H54 (cell line): ENCODE measurements at regions not wholly inside any gene's neighbourhood (a gene's known extent, or its start where the extent isn't known, plus 50 kb on each side); places are given as distances from the start of the nearest gene placed in this dataset.

Experiments used
- DNase-seq: peaks from one replicate; pipeline ENCODE4 v3.0.0; 2011; ENCODE audit warnings: low spot score, mixed read lengths; ENCODE audit not compliant: insufficient read length
- FAIRE-seq: peaks from 3 replicates; lab custom pipeline; 2011; peaks lifted over from hg19 to GRCh38; lab: Jason Lieb, UNC
- POLR2A ChIP-seq: IDR thresholded peaks from 2 replicates; pipeline ENCODE4 v1.6.1; 2011; ENCODE audit warnings: low read depth, mild to moderate bottlenecking, low read length

- DNase-seq (no peak), FAIRE-seq (no peak)
- TF ChIP-seq POLR2A: no peak
Observed at GRCh38 chr5:126338635-126339034, 84.6 kb upstream of the GRAMD2B start.

GRCh38 chr5:126339215-126339805 lies 83.9 kb upstream of the GRAMD2B start:
- FAIRE-seq: peak; percentile 89
- no peak for DNase-seq

GRCh38 chr5:126341906-126342630 lies 81.1 kb upstream of the GRAMD2B start:
- DNase-seq (no peak), FAIRE-seq (no peak)

More at GRCh38 chr5:126339215-126339805, 83.9 kb upstream of the GRAMD2B start:
- TF ChIP-seq POLR2A: no peak

GRCh38 chr5:126348855-126349635 lies 74.2 kb upstream of the GRAMD2B start:
- TF ChIP-seq POLR2A: no peak
- FAIRE-seq (no peak), DNase-seq (no peak)

More at GRCh38 chr5:126341906-126342630, 81.1 kb upstream of the GRAMD2B start:
- TF ChIP-seq POLR2A: no peak

GRCh38 chr5:126351153-126351552 lies 72.1 kb upstream of the GRAMD2B start:
- DNase-seq (no peak), FAIRE-seq (no peak)
- no peak for TF ChIP-seq POLR2A

- no peak for TF ChIP-seq POLR2A
- FAIRE-seq: peak; percentile 60
- DNase-seq: peak; percentile 33
Observed at GRCh38 chr5:126354012-126354857, 69.0 kb upstream of the GRAMD2B start.

GRCh38 chr5:126354858-126355731 lies 68.1 kb upstream of the GRAMD2B start:
- FAIRE-seq: no peak
- TF ChIP-seq POLR2A: no peak
- DNase-seq: no peak

GRCh38 chr5:126355940-126356339 lies 67.3 kb upstream of the GRAMD2B start:
- no peak for FAIRE-seq
- no peak for TF ChIP-seq POLR2A
- no peak for DNase-seq

GRCh38 chr5:126357585-126358342 lies 65.4 kb upstream of the GRAMD2B start:
- DNase-seq (no peak), FAIRE-seq (no peak)
- no peak for TF ChIP-seq POLR2A

- FAIRE-seq (no peak), DNase-seq (no peak)
- no peak for TF ChIP-seq POLR2A
Observed at GRCh38 chr5:126358525-126358924, 64.7 kb upstream of the GRAMD2B start.

GRCh38 chr5:126359884-126360283 lies 63.3 kb upstream of the GRAMD2B start:
- no peak for FAIRE-seq
- no peak for DNase-seq
- TF ChIP-seq POLR2A: no peak

- no peak for FAIRE-seq
- DNase-seq: no peak
- no peak for TF ChIP-seq POLR2A
Observed at GRCh38 chr5:126360467-126360866, 62.7 kb upstream of the GRAMD2B start.
